ENCODE measurements at regions not wholly inside any gene's neighbourhood (a gene's known extent, or its start where the extent isn't known, plus 50 kb on each side); places are given as distances from the start of the nearest gene placed in this dataset.

DNA sequence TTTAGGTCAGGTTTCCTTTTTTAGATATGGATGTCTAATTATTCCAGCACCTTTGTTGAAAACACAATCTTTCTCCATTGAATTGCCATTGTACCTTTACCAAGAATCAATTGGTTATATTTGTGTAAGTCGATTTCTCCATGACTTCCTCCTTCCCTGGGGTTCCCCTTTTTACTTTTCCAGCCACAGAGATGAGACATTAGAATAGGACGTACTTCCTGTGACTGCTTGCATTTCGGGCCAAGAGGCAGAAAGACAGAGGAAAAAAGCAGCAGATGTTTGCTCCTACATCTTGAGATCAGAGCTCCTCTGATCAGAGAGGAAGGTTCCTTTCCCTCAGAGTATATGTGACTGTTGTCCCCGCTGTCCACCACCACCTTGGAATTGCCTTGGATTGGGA is 453.7 kb upstream of the RGS6 start:
- TF ChIP-seq, protein P1, sequence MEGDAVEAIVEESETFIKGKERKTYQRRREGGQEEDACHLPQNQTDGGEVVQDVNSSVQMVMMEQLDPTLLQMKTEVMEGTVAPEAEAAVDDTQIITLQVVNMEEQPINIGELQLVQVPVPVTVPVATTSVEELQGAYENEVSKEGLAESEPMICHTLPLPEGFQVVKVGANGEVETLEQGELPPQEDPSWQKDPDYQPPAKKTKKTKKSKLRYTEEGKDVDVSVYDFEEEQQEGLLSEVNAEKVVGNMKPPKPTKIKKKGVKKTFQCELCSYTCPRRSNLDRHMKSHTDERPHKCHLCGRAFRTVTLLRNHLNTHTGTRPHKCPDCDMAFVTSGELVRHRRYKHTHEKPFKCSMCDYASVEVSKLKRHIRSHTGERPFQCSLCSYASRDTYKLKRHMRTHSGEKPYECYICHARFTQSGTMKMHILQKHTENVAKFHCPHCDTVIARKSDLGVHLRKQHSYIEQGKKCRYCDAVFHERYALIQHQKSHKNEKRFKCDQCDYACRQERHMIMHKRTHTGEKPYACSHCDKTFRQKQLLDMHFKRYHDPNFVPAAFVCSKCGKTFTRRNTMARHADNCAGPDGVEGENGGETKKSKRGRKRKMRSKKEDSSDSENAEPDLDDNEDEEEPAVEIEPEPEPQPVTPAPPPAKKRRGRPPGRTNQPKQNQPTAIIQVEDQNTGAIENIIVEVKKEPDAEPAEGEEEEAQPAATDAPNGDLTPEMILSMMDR (conservative IDR thresholded peaks at IDR 0.05) = no peak
- Mint-ChIP-seq H3K4me3 (no peak overlapping the region), H3K4me1 (ENCODE audit: unreplicated experiment) (peaks cover 3% of the 10 kb centered on the region), H3K27me3 (no peaks in the 10 kb centered on the region), H3K36me3 (no peaks in the 10 kb centered on the region), H3K9me3 (no peaks in the 10 kb centered on the region), H3K27ac (no peak overlapping the region)
- DNase-seq (ENCODE audit: extremely low spot score, unreplicated experiment) = no peak

DNA sequence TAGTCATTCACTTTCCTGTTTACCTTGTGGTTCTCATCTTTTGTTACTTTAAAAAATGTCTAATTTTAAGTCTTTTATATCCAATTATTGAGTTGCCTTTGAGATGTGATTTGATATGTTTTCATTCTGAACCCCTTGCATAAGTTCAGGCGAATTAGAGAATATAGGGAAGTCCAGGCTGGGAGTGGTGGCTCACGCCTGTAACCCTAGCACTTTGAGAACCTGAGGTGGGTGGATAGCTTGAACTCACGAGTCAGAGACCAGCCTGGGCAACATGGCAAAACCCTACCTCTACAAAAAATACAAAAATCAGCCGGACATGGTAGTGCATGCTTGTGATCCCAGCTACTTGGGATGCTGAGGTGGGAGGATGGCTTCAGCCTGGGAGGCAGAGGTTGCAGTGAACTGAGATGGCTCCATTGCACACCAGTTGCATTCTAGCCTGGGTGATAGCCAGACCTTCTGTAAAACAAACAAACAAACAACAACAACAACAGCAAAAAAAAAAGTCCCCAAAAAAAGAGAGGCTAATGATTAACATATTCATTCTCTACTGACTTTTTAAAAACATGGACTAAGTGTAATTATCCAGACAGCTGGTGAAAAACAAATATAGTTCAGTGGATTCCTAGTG is 451.1 kb upstream of the RGS6 start:
- H3K27ac Mint-ChIP-seq = no peak overlapping the region
- DNase-seq (ENCODE audit: extremely low spot score, unreplicated experiment) = no peak
- no peaks in the 10 kb centered on the region for H3K36me3 Mint-ChIP-seq
- TF ChIP-seq, protein P1 (conservative IDR thresholded peaks at IDR 0.05) = no peak
- H3K4me3 Mint-ChIP-seq = no peak overlapping the region
- no peaks in the 10 kb centered on the region for H3K27me3 Mint-ChIP-seq
- peaks cover 3% of the 10 kb centered on the region for H3K4me1 Mint-ChIP-seq (ENCODE audit: unreplicated experiment)
- no peaks in the 10 kb centered on the region for H3K9me3 Mint-ChIP-seq

- Mint-ChIP-seq H3K9me3 (no peaks in the 10 kb centered on the region), H3K36me3 (peaks cover 5% of the 10 kb centered on the region), H3K27me3 (no peaks in the 10 kb centered on the region), H3K27ac (no peak overlapping the region), H3K4me1 (ENCODE audit: unreplicated experiment) (peaks cover 11% of the 10 kb centered on the region), H3K4me3 (no peak overlapping the region)
- DNase-seq (ENCODE audit: extremely low spot score, unreplicated experiment) = no peak
- TF ChIP-seq, protein P1 (conservative IDR thresholded peaks at IDR 0.05) = no peak
These were observed 449.6 kb upstream of the RGS6 start for GRCh38 chr14:71482671-71483070.

GRCh38 chr14:71483154-71483553 is 449.1 kb upstream of the RGS6 start:
- Mint-ChIP-seq H3K4me3 (no peak overlapping the region), H3K9me3 (no peaks in the 10 kb centered on the region), H3K36me3 (peaks cover 5% of the 10 kb centered on the region), H3K27me3 (no peaks in the 10 kb centered on the region), H3K27ac (no peak overlapping the region), H3K4me1 (ENCODE audit: unreplicated experiment) (peaks cover 11% of the 10 kb centered on the region)
- TF ChIP-seq, protein P1 (conservative IDR thresholded peaks at IDR 0.05) = no peak
- DNase-seq (ENCODE audit: extremely low spot score, unreplicated experiment) = no peak

GRCh38 chr14:71485833-71486232 is 446.4 kb upstream of the RGS6 start:
- Mint-ChIP-seq H3K27me3 (no peaks in the 10 kb centered on the region), H3K27ac (no peak overlapping the region), H3K9me3 (no peaks in the 10 kb centered on the region), H3K36me3 (peaks cover 5% of the 10 kb centered on the region), H3K4me1 (ENCODE audit: unreplicated experiment) (peaks cover 18% of the 10 kb centered on the region), H3K4me3 (no peak overlapping the region)
- TF ChIP-seq, protein P1 (conservative IDR thresholded peaks at IDR 0.05) = no peak
- no peak for DNase-seq (ENCODE audit: extremely low spot score, unreplicated experiment)

GRCh38 chr14:71486279-71486678 is 445.9 kb upstream of the RGS6 start:
- TF ChIP-seq, protein P1 (conservative IDR thresholded peaks at IDR 0.05) = no peak
- no peaks in the 10 kb centered on the region for H3K9me3 Mint-ChIP-seq
- peaks cover 5% of the 10 kb centered on the region for H3K36me3 Mint-ChIP-seq
- DNase-seq (ENCODE audit: extremely low spot score, unreplicated experiment) = no peak
- peaks cover 18% of the 10 kb centered on the region for H3K4me1 Mint-ChIP-seq (ENCODE audit: unreplicated experiment)
- H3K27me3 Mint-ChIP-seq = no peaks in the 10 kb centered on the region
- no peak overlapping the region for H3K27ac Mint-ChIP-seq
- H3K4me3 Mint-ChIP-seq = no peak overlapping the region

Data from type B pancreatic cell (in vitro differentiated cells).